ENCODE measurements at regions not wholly inside any gene's neighbourhood (a gene's known extent, or its start where the extent isn't known, plus 50 kb on each side); places are given as distances from the start of the nearest gene placed in this dataset.

- no peak for TF ChIP-seq POLR2A (IDR thresholded peaks at IDR 0.05; ENCODE audit: low read length)
- TF ChIP-seq PHF8 (IDR thresholded peaks at IDR 0.05; ENCODE audit: borderline replicate concordance, low read depth) = no peak
These were observed 421.2 kb downstream of the OCA2 start for GRCh38 chr15:27677951-27678350.
